GM23338 (cell line): ENCODE measurements at regions not wholly inside any gene's neighbourhood (a gene's known extent, or its start where the extent isn't known, plus 50 kb on each side); places are given as distances from the start of the nearest gene placed in this dataset.

Source experiments
- ATAC-seq: fragments of 200-7000 bp; cut with Tn5 transposase; 3 replicates; pipeline ENCODE4 v1.9.1; 2020
- DNase-seq: peaks from one replicate; pipeline ENCODE4 v3.0.0-alpha.2; 2015; ENCODE audit warnings: low spot score
- H2AFZ ChIP-seq: fragments of 200-600 bp; sonication (generic); 2 replicates; pipeline ENCODE4 v1.8.0; 2016; ENCODE audit warnings: antibody characterized with exemption, mild to moderate bottlenecking, moderate library complexity
- H3F3A ChIP-seq: fragments of 200-600 bp; sonication (generic); replicated peaks from 2 replicates; pipeline ENCODE4 v1.8.0; 2017; ENCODE audit warnings: antibody characterized with exemption, mixed run types, low read depth
- H3K27ac ChIP-seq: fragments of 200-600 bp; sonication (generic); 2 replicates; pipeline ENCODE4 v1.6.1; 2016; ENCODE audit warnings: low read depth
- H3K27me3 ChIP-seq: fragments of 200-600 bp; sonication (generic); 2 replicates; pipeline ENCODE4 v1.8.0; 2016; ENCODE audit warnings: mild to moderate bottlenecking, mixed run types, moderate library complexity; ENCODE audit not compliant: insufficient read depth
- H3K36me3 ChIP-seq: fragments of 200-600 bp; sonication (generic); 2 replicates; pipeline ENCODE4 v1.8.0; 2016; ENCODE audit warnings: mild to moderate bottlenecking; ENCODE audit not compliant: insufficient read depth
- H3K4me1 ChIP-seq: fragments of 200-600 bp; sonication (generic); 2 replicates; pipeline ENCODE4 v1.8.0; 2016; ENCODE audit warnings: mild to moderate bottlenecking, moderate library complexity; ENCODE audit not compliant: insufficient read depth
- H3K4me2 ChIP-seq: fragments of 200-600 bp; sonication (generic); 2 replicates; pipeline ENCODE4 v1.7.1; 2017; ENCODE audit warnings: mixed run types
- H3K4me3 ChIP-seq: fragments of 200-600 bp; sonication (generic); 2 replicates; pipeline ENCODE4 v1.6.1; 2016; ENCODE audit warnings: mixed run types
- H3K79me2 ChIP-seq: fragments of 200-600 bp; sonication (generic); replicated peaks from 2 replicates; pipeline ENCODE4 v1.8.0; 2017; ENCODE audit warnings: mild to moderate bottlenecking; ENCODE audit not compliant: insufficient read depth
- H3K9me2 ChIP-seq: fragments of 200-600 bp; sonication (generic); 2 replicates; pipeline ENCODE4 v1.8.0; 2017; ENCODE audit not compliant: insufficient read depth
- H4K20me1 ChIP-seq: fragments of 200-600 bp; sonication (generic); replicated peaks from 2 replicates; pipeline ENCODE4 v1.8.0; 2017; ENCODE audit warnings: mild to moderate bottlenecking; ENCODE audit not compliant: insufficient read depth
- H3K27ac Mint-ChIP-seq: 2 replicates; pipeline ENCODE4 v1.8.0; 2020; ENCODE audit warnings: inconsistent platforms, mild to moderate bottlenecking, moderate library complexity, mixed read lengths
- H3K27me3 Mint-ChIP-seq: 3 replicates; pipeline ENCODE4 v1.8.0; 2022; ENCODE audit warnings: low read depth, mild to moderate bottlenecking, moderate library complexity, mixed read lengths, inconsistent platforms; ENCODE audit not compliant: insufficient read depth, poor library complexity
- H3K36me3 Mint-ChIP-seq: 3 replicates; pipeline ENCODE4 v1.8.0; 2021; ENCODE audit warnings: low read depth, mild to moderate bottlenecking, inconsistent platforms, moderate library complexity, mixed read lengths
- H3K4me1 Mint-ChIP-seq: 3 replicates; pipeline ENCODE4 v1.8.0; 2020; ENCODE audit warnings: mild to moderate bottlenecking, inconsistent platforms, mixed read lengths
- H3K4me3 Mint-ChIP-seq: 3 replicates; pipeline ENCODE4 v1.8.0; 2021; ENCODE audit warnings: moderate library complexity, mild to moderate bottlenecking, inconsistent platforms, mixed read lengths
- H3K9me3 Mint-ChIP-seq: 3 replicates; pipeline ENCODE4 v1.8.0; 2020; ENCODE audit warnings: moderate library complexity, mild to moderate bottlenecking, inconsistent platforms, mixed read lengths
- CREB1 ChIP-seq: fragments of 250-450 bp; sonication (Bioruptor Pico); IDR thresholded peaks from 2 replicates; pipeline ENCODE4 v1.5.0; 2020; ENCODE audit warnings: low read depth, mild to moderate bottlenecking, moderate library complexity
- CTCF ChIP-seq, 2 experiments: fragments of 200-600 bp in 1 of 2; sonication (generic) in 1 of 2; conservative IDR thresholded peaks; 2 replicates each; pipeline versions ENCODE4 v1.5.1 to v1.6.1; 2016 to 2017; ENCODE audit warnings: antibody characterized with exemption in 2 of 2, low read depth in 2 of 2, mild to moderate bottlenecking in 2 of 2, moderate library complexity in 1 of 2
- ETS1 ChIP-seq: IDR thresholded peaks from 2 replicates; pipeline ENCODE4 v1.6.1; 2016; ENCODE audit warnings: antibody characterized with exemption
- EZH2 ChIP-seq: fragments of 200-600 bp; sonication (generic); IDR thresholded peaks from one replicate; pipeline ENCODE4 v1.8.0; 2017; ENCODE audit warnings: antibody characterized with exemption, mild to moderate bottlenecking, low read depth; ENCODE audit not compliant: unreplicated experiment
- EZH2phosphoT487 ChIP-seq: fragments of 200-600 bp; sonication (generic); IDR thresholded peaks from one replicate; pipeline ENCODE4 v1.8.1; 2018; ENCODE audit warnings: antibody characterized with exemption; ENCODE audit not compliant: unreplicated experiment
- JUNB ChIP-seq: IDR thresholded peaks from one replicate; pipeline ENCODE4 v1.6.1; 2016; ENCODE audit warnings: antibody characterized with exemption; ENCODE audit not compliant: unreplicated experiment
- REST ChIP-seq: IDR thresholded peaks from one replicate; pipeline ENCODE4 v1.6.1; 2018; ENCODE audit warnings: antibody characterized with exemption; ENCODE audit not compliant: unreplicated experiment
- ZNF114 ChIP-seq: fragments of 250-450 bp; sonication (Bioruptor Pico); IDR thresholded peaks from 2 replicates; pipeline ENCODE4 v1.5.0; 2020; ENCODE audit warnings: mild to moderate bottlenecking, moderate library complexity
- ZNF331 ChIP-seq: fragments of 250-450 bp; sonication (Bioruptor Pico); IDR thresholded peaks from 2 replicates; pipeline ENCODE4 v1.5.0; 2020; ENCODE audit warnings: low read depth, mild to moderate bottlenecking, moderate library complexity
- ZNF462 ChIP-seq: fragments of 250-450 bp; sonication (Bioruptor Pico); IDR thresholded peaks from 2 replicates; pipeline ENCODE4 v1.5.0; 2020; ENCODE audit warnings: mild to moderate bottlenecking, moderate library complexity

GRCh38 chr7:17681965-17682364 lies 258.3 kb downstream of the SNX13 start (continued):
- TF ChIP-seq ETS1, result no peak
- no peak for TF ChIP-seq CTCF (conservative IDR thresholded peaks at IDR 0.05; ENCODE audit: low read depth in 2 of 2)
- TF ChIP-seq CREB1 (CRISPR knock-in tag), result no peak
- no peak for TF ChIP-seq ZNF331
- TF ChIP-seq REST, result no peak
- no peak for TF ChIP-seq ZNF114
- TF ChIP-seq JUNB, result no peak

- Histone ChIP-seq H3K4me3 (no peak overlapping the region), H2AFZ (no peak overlapping the region), H3K27ac (no peak overlapping the region), H3K4me2 (no peak overlapping the region), H3K27me3 (no peaks in the 10 kb centered on the region), H3F3A (no peaks in the 10 kb centered on the region), H3K9me2 (0 out of 2 replicates have a peak, but pooled peaks cover 3% of the 10 kb centered on the region), H3K79me2 (no peaks in the 10 kb centered on the region), H3K36me3 (no peaks in the 10 kb centered on the region), H4K20me1 (no peaks in the 10 kb centered on the region), H3K4me1 (peaks cover 4% of the 10 kb centered on the region; the same call in 1 of the 2 replicates)
- no peak overlapping the region for H3K27ac Mint-ChIP-seq
- no peak for ATAC-seq
- H3K36me3 Mint-ChIP-seq, result no peaks in the 10 kb centered on the region
- H3K9me3 Mint-ChIP-seq, result no peaks in the 10 kb centered on the region
- no peaks in the 10 kb centered on the region for H3K4me1 Mint-ChIP-seq
- no peak overlapping the region for H3K4me3 Mint-ChIP-seq
- no peak for DNase-seq
- H3K27me3 Mint-ChIP-seq, result peaks cover 2% of the 10 kb centered on the region
- TF ChIP-seq EZH2phosphoT487 (no peak), EZH2 (no peak), JUNB (no peak), CREB1 (CRISPR knock-in tag) (no peak), ZNF114 (no peak), ZNF462 (no peak)
Measured at GRCh38 chr7:17682586-17682985, 257.7 kb downstream of the SNX13 start.
